ENCODE measurements at regions not wholly inside any gene's neighbourhood (a gene's known extent, or its start where the extent isn't known, plus 50 kb on each side); places are given as distances from the start of the nearest gene placed in this dataset.

GRCh38 chr14:83838226-83838625 is 1691.7 kb upstream of the FLRT2 start:
- TF ChIP-seq, protein P1, sequence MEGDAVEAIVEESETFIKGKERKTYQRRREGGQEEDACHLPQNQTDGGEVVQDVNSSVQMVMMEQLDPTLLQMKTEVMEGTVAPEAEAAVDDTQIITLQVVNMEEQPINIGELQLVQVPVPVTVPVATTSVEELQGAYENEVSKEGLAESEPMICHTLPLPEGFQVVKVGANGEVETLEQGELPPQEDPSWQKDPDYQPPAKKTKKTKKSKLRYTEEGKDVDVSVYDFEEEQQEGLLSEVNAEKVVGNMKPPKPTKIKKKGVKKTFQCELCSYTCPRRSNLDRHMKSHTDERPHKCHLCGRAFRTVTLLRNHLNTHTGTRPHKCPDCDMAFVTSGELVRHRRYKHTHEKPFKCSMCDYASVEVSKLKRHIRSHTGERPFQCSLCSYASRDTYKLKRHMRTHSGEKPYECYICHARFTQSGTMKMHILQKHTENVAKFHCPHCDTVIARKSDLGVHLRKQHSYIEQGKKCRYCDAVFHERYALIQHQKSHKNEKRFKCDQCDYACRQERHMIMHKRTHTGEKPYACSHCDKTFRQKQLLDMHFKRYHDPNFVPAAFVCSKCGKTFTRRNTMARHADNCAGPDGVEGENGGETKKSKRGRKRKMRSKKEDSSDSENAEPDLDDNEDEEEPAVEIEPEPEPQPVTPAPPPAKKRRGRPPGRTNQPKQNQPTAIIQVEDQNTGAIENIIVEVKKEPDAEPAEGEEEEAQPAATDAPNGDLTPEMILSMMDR (IDR thresholded peaks at IDR 0.05; ENCODE audit: insufficient read depth, low read length, poor library complexity, severe bottlenecking): no peak
- no peaks in the 10 kb centered on the region for H3K36me3 ChIP-seq (ENCODE audit: control insufficient read depth, insufficient read depth, low read length)
- no peak for DNase-seq (ENCODE audit: low read depth)
- no peak overlapping the region for H3K4me3 ChIP-seq (ENCODE audit: low read depth, low read length)
- H3K27me3 ChIP-seq (ENCODE audit: control insufficient read depth, insufficient read depth, low read length): no peaks in the 10 kb centered on the region

DNA sequence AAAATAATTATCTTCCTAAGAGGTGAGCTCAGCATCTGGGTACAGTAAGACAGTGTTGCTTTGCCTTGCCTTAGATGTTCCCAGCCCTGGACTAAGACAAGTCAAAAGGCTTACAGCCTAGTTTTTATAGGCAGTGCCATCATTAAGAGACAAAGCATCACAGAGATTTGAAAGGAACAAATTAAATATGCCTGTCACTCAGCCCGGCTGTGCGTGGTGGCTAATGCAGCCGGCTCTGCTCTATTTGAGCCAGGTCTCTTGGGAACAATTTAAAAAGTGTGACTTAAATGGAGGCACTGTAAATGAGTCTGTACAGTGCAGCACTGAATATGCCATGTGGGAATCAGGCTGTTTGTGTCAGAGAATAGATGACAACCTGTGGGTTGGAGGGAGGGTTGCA is 1687.4 kb upstream of the FLRT2 start:
- DNase-seq (ENCODE audit: low read depth): no peak
- no peak overlapping the region for H3K4me3 ChIP-seq (ENCODE audit: low read depth, low read length)
- TF ChIP-seq, protein P1 (IDR thresholded peaks at IDR 0.05; ENCODE audit: insufficient read depth, low read length, poor library complexity, severe bottlenecking): no peak
- H3K27me3 ChIP-seq (ENCODE audit: control insufficient read depth, insufficient read depth, low read length): no peaks in the 10 kb centered on the region
- no peaks in the 10 kb centered on the region for H3K36me3 ChIP-seq (ENCODE audit: control insufficient read depth, insufficient read depth, low read length)

GRCh38 chr14:83847102-83847501 is 1682.8 kb upstream of the FLRT2 start:
- H3K4me3 ChIP-seq (ENCODE audit: low read depth, low read length): no peak overlapping the region
- TF ChIP-seq, protein P1 (IDR thresholded peaks at IDR 0.05; ENCODE audit: insufficient read depth, low read length, poor library complexity, severe bottlenecking): no peak
- no peak for DNase-seq (ENCODE audit: low read depth)
- no peaks in the 10 kb centered on the region for H3K36me3 ChIP-seq (ENCODE audit: control insufficient read depth, insufficient read depth, low read length)
- no peaks in the 10 kb centered on the region for H3K27me3 ChIP-seq (ENCODE audit: control insufficient read depth, insufficient read depth, low read length)

- no peak for DNase-seq (ENCODE audit: low read depth)
- Histone ChIP-seq H3K27me3 (ENCODE audit: control insufficient read depth, insufficient read depth, low read length) (no peaks in the 10 kb centered on the region), H3K4me3 (ENCODE audit: low read depth, low read length) (no peak overlapping the region), H3K36me3 (ENCODE audit: control insufficient read depth, insufficient read depth, low read length) (no peaks in the 10 kb centered on the region)
- TF ChIP-seq, protein P1 (IDR thresholded peaks at IDR 0.05; ENCODE audit: insufficient read depth, low read length, poor library complexity, severe bottlenecking): no peak
Observed at GRCh38 chr14:83850092-83850491, 1679.9 kb upstream of the FLRT2 start.

DNA sequence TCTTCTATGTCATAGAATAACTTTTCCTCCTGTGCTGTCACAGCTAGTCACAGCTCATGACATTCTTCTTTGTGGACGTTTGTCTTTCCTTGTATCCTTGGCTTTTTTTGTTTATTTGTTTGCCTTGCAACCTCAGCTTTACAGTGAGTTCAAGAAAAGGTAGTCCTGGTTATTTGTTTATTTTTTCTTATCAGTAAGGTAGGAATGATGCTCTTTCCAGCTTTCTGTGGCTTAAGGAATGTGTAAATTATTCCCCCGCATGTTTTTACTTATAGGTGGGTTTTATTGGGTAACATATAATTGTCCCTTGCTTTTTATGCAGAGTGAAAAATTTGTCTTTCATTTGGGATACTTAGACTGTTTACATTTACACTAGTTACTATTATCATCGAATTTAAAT is 1673.6 kb upstream of the FLRT2 start:
- Histone ChIP-seq H3K4me3 (ENCODE audit: low read depth, low read length) (no peak overlapping the region), H3K36me3 (ENCODE audit: control insufficient read depth, insufficient read depth, low read length) (no peaks in the 10 kb centered on the region), H3K27me3 (ENCODE audit: control insufficient read depth, insufficient read depth, low read length) (no peaks in the 10 kb centered on the region)
- DNase-seq (ENCODE audit: low read depth): no peak
- TF ChIP-seq, protein P1 (IDR thresholded peaks at IDR 0.05; ENCODE audit: insufficient read depth, low read length, poor library complexity, severe bottlenecking): no peak

- Histone ChIP-seq H3K4me3 (ENCODE audit: low read depth, low read length) (no peak overlapping the region), H3K36me3 (ENCODE audit: control insufficient read depth, insufficient read depth, low read length) (no peaks in the 10 kb centered on the region), H3K27me3 (ENCODE audit: control insufficient read depth, insufficient read depth, low read length) (no peaks in the 10 kb centered on the region)
- TF ChIP-seq, protein P1 (IDR thresholded peaks at IDR 0.05; ENCODE audit: insufficient read depth, low read length, poor library complexity, severe bottlenecking): no peak
- no peak for DNase-seq (ENCODE audit: low read depth)
Observed at GRCh38 chr14:83860631-83861155, 1669.3 kb upstream of the FLRT2 start.

Measured in kidney epithelial cell (primary cell).